ENCODE measurements at regions not wholly inside any gene's neighbourhood (a gene's known extent, or its start where the extent isn't known, plus 50 kb on each side); places are given as distances from the start of the nearest gene placed in this dataset.

- TF ChIP-seq ZNF384 (IDR thresholded peaks at IDR 0.05) (no peak), FOXM1 (IDR thresholded peaks at IDR 0.05; ENCODE audit: borderline replicate concordance) (no peak), SUZ12 (IDR thresholded peaks at IDR 0.05) (no peak), PKNOX1 (IDR thresholded peaks at IDR 0.05) (no peak), TARDBP (IDR thresholded peaks at IDR 0.05) (no peak), FOXA1 (IDR thresholded peaks at IDR 0.05) (no peak), SP1 (IDR thresholded peaks at IDR 0.05) (no peak), NFRKB (IDR thresholded peaks at IDR 0.05) (no peak), HDGF (IDR thresholded peaks at IDR 0.05; ENCODE audit: borderline replicate concordance) (no peak), BHLHE40 (IDR thresholded peaks at IDR 0.05; ENCODE audit: borderline replicate concordance) (no peak), L3MBTL2 (conservative IDR thresholded peaks at IDR 0.05) (no peak), ELF4 (IDR thresholded peaks at IDR 0.05) (no peak), ARNT (IDR thresholded peaks at IDR 0.05) (no peak)
Observed at GRCh38 chr6:86147311-86147710, 504.6 kb upstream of the SYNCRIP start.

Measured in HEK293T (cell line).